Heart left ventricle (tissue), 13 donors: ENCODE measurements at regions not wholly inside any gene's neighbourhood (a gene's known extent, or its start where the extent isn't known, plus 50 kb on each side); places are given as distances from the start of the nearest gene placed in this dataset.

Experiments
- POLR2A ChIP-seq, 2 donors: fragments of 450-650 bp; IDR thresholded peaks; one replicate each; pipeline ENCODE4 v1.6.1; 2017; ENCODE audit warnings: antibody characterized with exemption in 2 of 2, mild to moderate bottlenecking in 2 of 2, moderate library complexity in 2 of 2
- TF ChIP-seq, protein P1 (sequence below), 12 donors: fragments of 200-600 bp; sonication (generic) in 4 of 12; IDR thresholded peaks; one replicate each; pipeline versions ENCODE4 v1.5.0 to v1.8.0; 2018 to 2022; ENCODE audit warnings: antibody characterized with exemption in 12 of 12, mild to moderate bottlenecking in 5 of 12
- donor health status: ischemic (EF 13 %, LVEDD 7.1; RV severe dilation, severe dysfunction).
- donor health status: DM: no; HTN: yes; CAD: no.
- donor health status: DM: no; HTN: no; CAD: no.
- donor health status: ischemic (EF 25% LVEDD 6.9; RV normal size, moderate dysfunction).
- donor health status: ischemic (EF 25% LVEDD 5.7; RV mildly dilated, moderate dysfunction).
- donor health status: ischemic (EF 35%, LVEDD 5.7; RV mildly dilated, moderate dysfunction).
- donor health status: nonischemic (EF 11% LVEDD 7.7; RV severe dilation, severe dysfunction).
- donor health status: DM: yes; HTN: yes; CAD: no.
- donor health status: PGD.
- donor health status: ischemic (EF 29% LVEDD 5.4; RV normal size, mild dysfunction).
- donor health status: nonischemic (EF 23%, LVEDD 6.1; RV moderate dilation, normal function).

GRCh38 chr2:163191372-163191771 is 352.8 kb upstream of the KCNH7 start:
- TF ChIP-seq, protein P1, sequence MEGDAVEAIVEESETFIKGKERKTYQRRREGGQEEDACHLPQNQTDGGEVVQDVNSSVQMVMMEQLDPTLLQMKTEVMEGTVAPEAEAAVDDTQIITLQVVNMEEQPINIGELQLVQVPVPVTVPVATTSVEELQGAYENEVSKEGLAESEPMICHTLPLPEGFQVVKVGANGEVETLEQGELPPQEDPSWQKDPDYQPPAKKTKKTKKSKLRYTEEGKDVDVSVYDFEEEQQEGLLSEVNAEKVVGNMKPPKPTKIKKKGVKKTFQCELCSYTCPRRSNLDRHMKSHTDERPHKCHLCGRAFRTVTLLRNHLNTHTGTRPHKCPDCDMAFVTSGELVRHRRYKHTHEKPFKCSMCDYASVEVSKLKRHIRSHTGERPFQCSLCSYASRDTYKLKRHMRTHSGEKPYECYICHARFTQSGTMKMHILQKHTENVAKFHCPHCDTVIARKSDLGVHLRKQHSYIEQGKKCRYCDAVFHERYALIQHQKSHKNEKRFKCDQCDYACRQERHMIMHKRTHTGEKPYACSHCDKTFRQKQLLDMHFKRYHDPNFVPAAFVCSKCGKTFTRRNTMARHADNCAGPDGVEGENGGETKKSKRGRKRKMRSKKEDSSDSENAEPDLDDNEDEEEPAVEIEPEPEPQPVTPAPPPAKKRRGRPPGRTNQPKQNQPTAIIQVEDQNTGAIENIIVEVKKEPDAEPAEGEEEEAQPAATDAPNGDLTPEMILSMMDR (IDR thresholded peaks at IDR 0.05), result peak; percentile 36 to 69 (median 52)
- TF ChIP-seq POLR2A (IDR thresholded peaks at IDR 0.05), result no peak
